ENCODE measurements at regions not wholly inside any gene's neighbourhood (a gene's known extent, or its start where the extent isn't known, plus 50 kb on each side); places are given as distances from the start of the nearest gene placed in this dataset.

GRCh38 chr1:95671098-95671497, 437.1 kb downstream of the RWDD3 start:
- Histone ChIP-seq H3K9me3 (no peaks in the 10 kb centered on the region), H3K36me3 (no peaks in the 10 kb centered on the region), H4K20me1 (no peaks in the 10 kb centered on the region), H3K4me1 (no peaks in the 10 kb centered on the region), H3K27me3 (no peaks in the 10 kb centered on the region), H3K27ac (no peak overlapping the region), H3K4me3 (no peak overlapping the region), H3K9ac (no peak overlapping the region), H3K4me2 (no peak overlapping the region)
- TF ChIP-seq Cebpa-rat (IDR thresholded peaks at IDR 0.05): no peak

GRCh38 chr1:95679262-95679661, 445.3 kb downstream of the RWDD3 start:
- no peak overlapping the region for H3K27ac ChIP-seq
- H3K9ac ChIP-seq: no peak overlapping the region
- no peaks in the 10 kb centered on the region for H3K27me3 ChIP-seq
- no peaks in the 10 kb centered on the region for H4K20me1 ChIP-seq
- no peaks in the 10 kb centered on the region for H3K4me1 ChIP-seq
- no peak overlapping the region for H3K4me3 ChIP-seq
- TF ChIP-seq Cebpa-rat (IDR thresholded peaks at IDR 0.05): no peak
- H3K4me2 ChIP-seq: no peak overlapping the region
- no peaks in the 10 kb centered on the region for H3K9me3 ChIP-seq
- H3K36me3 ChIP-seq: no peaks in the 10 kb centered on the region

- Histone ChIP-seq H3K36me3 (no peaks in the 10 kb centered on the region), H3K4me3 (no peak overlapping the region), H4K20me1 (no peaks in the 10 kb centered on the region), H3K9ac (no peak overlapping the region), H3K27ac (no peak overlapping the region), H3K4me2 (no peak overlapping the region), H3K9me3 (no peaks in the 10 kb centered on the region), H3K27me3 (no peaks in the 10 kb centered on the region), H3K4me1 (no peaks in the 10 kb centered on the region)
- TF ChIP-seq Cebpa-rat (IDR thresholded peaks at IDR 0.05): no peak
Observed at GRCh38 chr1:95685081-95685480, 451.1 kb downstream of the RWDD3 start.

- no peak overlapping the region for H3K9ac ChIP-seq
- H3K9me3 ChIP-seq: no peaks in the 10 kb centered on the region
- no peaks in the 10 kb centered on the region for H3K27me3 ChIP-seq
- no peak for TF ChIP-seq Cebpa-rat (IDR thresholded peaks at IDR 0.05)
- H3K4me2 ChIP-seq: no peak overlapping the region
- H4K20me1 ChIP-seq: no peaks in the 10 kb centered on the region
- H3K4me1 ChIP-seq: no peaks in the 10 kb centered on the region
- H3K27ac ChIP-seq: no peak overlapping the region
- H3K36me3 ChIP-seq: no peaks in the 10 kb centered on the region
- H3K4me3 ChIP-seq: no peak overlapping the region
Observed at GRCh38 chr1:95686217-95686616, 452.2 kb downstream of the RWDD3 start.

- Histone ChIP-seq H3K4me2 (no peak overlapping the region), H3K27me3 (no peaks in the 10 kb centered on the region), H3K9ac (no peak overlapping the region), H3K4me3 (no peak overlapping the region), H3K27ac (no peak overlapping the region), H4K20me1 (no peaks in the 10 kb centered on the region), H3K36me3 (no peaks in the 10 kb centered on the region), H3K4me1 (no peaks in the 10 kb centered on the region), H3K9me3 (peaks cover 24% of the 10 kb centered on the region)
- no peak for TF ChIP-seq Cebpa-rat (IDR thresholded peaks at IDR 0.05)
Observed at GRCh38 chr1:95699149-95699953, 465.3 kb downstream of the RWDD3 start.

- Histone ChIP-seq H3K27ac (no peak overlapping the region), H3K9me3 (peaks cover 29% of the 10 kb centered on the region), H3K4me3 (no peak overlapping the region), H3K27me3 (no peaks in the 10 kb centered on the region), H3K9ac (no peak overlapping the region), H3K4me1 (no peaks in the 10 kb centered on the region), H4K20me1 (no peaks in the 10 kb centered on the region), H3K4me2 (no peak overlapping the region), H3K36me3 (no peaks in the 10 kb centered on the region)
- no peak for TF ChIP-seq Cebpa-rat (IDR thresholded peaks at IDR 0.05)
Observed at GRCh38 chr1:95701450-95702173, 467.6 kb downstream of the RWDD3 start.

GRCh38 chr1:95703046-95703445, 469.0 kb downstream of the RWDD3 start:
- Histone ChIP-seq H3K4me3 (no peak overlapping the region), H3K27me3 (no peaks in the 10 kb centered on the region), H4K20me1 (no peaks in the 10 kb centered on the region), H3K4me1 (no peaks in the 10 kb centered on the region), H3K9ac (no peak overlapping the region), H3K36me3 (no peaks in the 10 kb centered on the region), H3K27ac (no peak overlapping the region), H3K4me2 (no peak overlapping the region), H3K9me3 (peaks cover 33% of the 10 kb centered on the region)
- TF ChIP-seq Cebpa-rat (IDR thresholded peaks at IDR 0.05): no peak

- H4K20me1 ChIP-seq: no peaks in the 10 kb centered on the region
- H3K9me3 ChIP-seq: no peaks in the 10 kb centered on the region
- no peak for TF ChIP-seq Cebpa-rat (IDR thresholded peaks at IDR 0.05)
- H3K4me3 ChIP-seq: no peak overlapping the region
- H3K4me2 ChIP-seq: no peak overlapping the region
- no peaks in the 10 kb centered on the region for H3K27me3 ChIP-seq
- no peak overlapping the region for H3K27ac ChIP-seq
- no peaks in the 10 kb centered on the region for H3K36me3 ChIP-seq
- H3K9ac ChIP-seq: no peak overlapping the region
- H3K4me1 ChIP-seq: no peaks in the 10 kb centered on the region
Observed at GRCh38 chr1:95716097-95716496, 482.1 kb downstream of the RWDD3 start.

GRCh38 chr1:95716550-95716949, 482.5 kb downstream of the RWDD3 start:
- Histone ChIP-seq H3K4me3 (no peak overlapping the region), H3K36me3 (no peaks in the 10 kb centered on the region), H4K20me1 (no peaks in the 10 kb centered on the region), H3K9ac (no peak overlapping the region), H3K4me2 (no peak overlapping the region), H3K4me1 (no peaks in the 10 kb centered on the region), H3K27me3 (no peaks in the 10 kb centered on the region), H3K27ac (no peak overlapping the region), H3K9me3 (no peaks in the 10 kb centered on the region)
- no peak for TF ChIP-seq Cebpa-rat (IDR thresholded peaks at IDR 0.05)

- no peaks in the 10 kb centered on the region for H3K4me1 ChIP-seq
- no peaks in the 10 kb centered on the region for H4K20me1 ChIP-seq
- no peaks in the 10 kb centered on the region for H3K27me3 ChIP-seq
- no peak overlapping the region for H3K27ac ChIP-seq
- H3K4me2 ChIP-seq: no peak overlapping the region
- no peaks in the 10 kb centered on the region for H3K36me3 ChIP-seq
- no peak overlapping the region for H3K9ac ChIP-seq
- no peak for TF ChIP-seq Cebpa-rat (IDR thresholded peaks at IDR 0.05)
- H3K9me3 ChIP-seq: no peaks in the 10 kb centered on the region
- H3K4me3 ChIP-seq: no peak overlapping the region
Observed at GRCh38 chr1:95723346-95723745, 489.3 kb downstream of the RWDD3 start.
